ENCODE measurements at regions not wholly inside any gene's neighbourhood (a gene's known extent, or its start where the extent isn't known, plus 50 kb on each side); places are given as distances from the start of the nearest gene placed in this dataset.
"Not testable (repeated sequence)": the region's sequence is repeated elsewhere in the genome, so short reads cannot be mapped to it uniquely, and the experiment has no call there.

GRCh38 chr5:152107220-152107619, 182.6 kb upstream of the GLRA1 start:
- no peak for ATAC-seq
- Histone ChIP-seq H3K27me3 (no peaks in the 10 kb centered on the region), H3K27ac (no peak overlapping the region), H3K9me3 (peaks cover 0 to 1% (median 0%) of the 10 kb centered on the region in 3 donors), H3K36me3 (no peaks in the 10 kb centered on the region), H3K4me1 (no peaks in the 10 kb centered on the region), H3K4me3 (no peak overlapping the region)
- 15 to 48% methylated on average over 2 to 3 of the region's 3 CpGs for WGBS, 2 donors (ENCODE audit: low coverage in 1 of 2)
- TF ChIP-seq, protein P1, sequence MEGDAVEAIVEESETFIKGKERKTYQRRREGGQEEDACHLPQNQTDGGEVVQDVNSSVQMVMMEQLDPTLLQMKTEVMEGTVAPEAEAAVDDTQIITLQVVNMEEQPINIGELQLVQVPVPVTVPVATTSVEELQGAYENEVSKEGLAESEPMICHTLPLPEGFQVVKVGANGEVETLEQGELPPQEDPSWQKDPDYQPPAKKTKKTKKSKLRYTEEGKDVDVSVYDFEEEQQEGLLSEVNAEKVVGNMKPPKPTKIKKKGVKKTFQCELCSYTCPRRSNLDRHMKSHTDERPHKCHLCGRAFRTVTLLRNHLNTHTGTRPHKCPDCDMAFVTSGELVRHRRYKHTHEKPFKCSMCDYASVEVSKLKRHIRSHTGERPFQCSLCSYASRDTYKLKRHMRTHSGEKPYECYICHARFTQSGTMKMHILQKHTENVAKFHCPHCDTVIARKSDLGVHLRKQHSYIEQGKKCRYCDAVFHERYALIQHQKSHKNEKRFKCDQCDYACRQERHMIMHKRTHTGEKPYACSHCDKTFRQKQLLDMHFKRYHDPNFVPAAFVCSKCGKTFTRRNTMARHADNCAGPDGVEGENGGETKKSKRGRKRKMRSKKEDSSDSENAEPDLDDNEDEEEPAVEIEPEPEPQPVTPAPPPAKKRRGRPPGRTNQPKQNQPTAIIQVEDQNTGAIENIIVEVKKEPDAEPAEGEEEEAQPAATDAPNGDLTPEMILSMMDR (IDR thresholded peaks at IDR 0.05): no peak
- TF ChIP-seq POLR2A (IDR thresholded peaks at IDR 0.05) (no peak), EP300 (IDR thresholded peaks at IDR 0.05) (no peak), POLR2AphosphoS5 (IDR thresholded peaks at IDR 0.05) (no peak)

DNA sequence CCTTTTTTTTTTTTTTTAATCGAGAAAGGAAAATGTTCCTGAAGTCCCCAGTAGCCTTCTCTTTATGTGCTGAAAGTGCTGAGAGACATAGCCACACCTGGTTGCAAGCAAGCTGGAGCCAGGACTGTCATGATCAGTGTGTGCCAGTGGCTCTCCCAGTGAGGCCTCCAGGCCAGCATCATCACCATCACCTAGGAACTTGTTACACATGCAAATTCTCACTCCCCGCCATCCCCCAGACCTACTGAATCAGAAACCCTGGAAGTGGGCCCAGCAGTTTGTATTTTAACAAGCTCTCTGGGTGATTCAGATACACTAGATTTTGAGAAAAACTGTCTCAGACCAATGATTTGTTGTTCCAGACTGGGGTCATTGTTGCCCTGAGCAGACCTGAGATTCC, 181.9 kb upstream of the GLRA1 start:
- no peak for ATAC-seq
- Histone ChIP-seq H3K4me3 (no peak overlapping the region), H3K27ac (no peak overlapping the region), H3K9me3 (peaks cover 0 to 3% (median 0%) of the 10 kb centered on the region in 3 donors), H3K4me1 (no peaks in the 10 kb centered on the region), H3K36me3 (no peaks in the 10 kb centered on the region), H3K27me3 (no peaks in the 10 kb centered on the region)
- WGBS, 2 donors (ENCODE audit: low coverage in 1 of 2): 80 to 89% methylated on average over 1 to 2 of the region's 2 CpGs
- no peak for TF ChIP-seq POLR2AphosphoS5 (IDR thresholded peaks at IDR 0.05)
- TF ChIP-seq, protein P1 (IDR thresholded peaks at IDR 0.05): no peak
- no peak for TF ChIP-seq POLR2A (IDR thresholded peaks at IDR 0.05)
- TF ChIP-seq EP300 (IDR thresholded peaks at IDR 0.05): no peak

GRCh38 chr5:152105085-152105484, 180.4 kb upstream of the GLRA1 start:
- H3K9me3 ChIP-seq: peaks cover 0 to 3% (median 0%) of the 10 kb centered on the region in 3 donors
- H3K4me1 ChIP-seq: no peaks in the 10 kb centered on the region
- 79 to 84% methylated on average over 2 of the region's 2 CpGs for WGBS, 2 donors (ENCODE audit: low coverage in 1 of 2)
- no peak overlapping the region for H3K4me3 ChIP-seq
- no peak for TF ChIP-seq POLR2AphosphoS5 (IDR thresholded peaks at IDR 0.05)
- H3K27ac ChIP-seq: no peak overlapping the region
- H3K36me3 ChIP-seq: no peaks in the 10 kb centered on the region
- no peaks in the 10 kb centered on the region for H3K27me3 ChIP-seq
- ATAC-seq: no peak

DNA sequence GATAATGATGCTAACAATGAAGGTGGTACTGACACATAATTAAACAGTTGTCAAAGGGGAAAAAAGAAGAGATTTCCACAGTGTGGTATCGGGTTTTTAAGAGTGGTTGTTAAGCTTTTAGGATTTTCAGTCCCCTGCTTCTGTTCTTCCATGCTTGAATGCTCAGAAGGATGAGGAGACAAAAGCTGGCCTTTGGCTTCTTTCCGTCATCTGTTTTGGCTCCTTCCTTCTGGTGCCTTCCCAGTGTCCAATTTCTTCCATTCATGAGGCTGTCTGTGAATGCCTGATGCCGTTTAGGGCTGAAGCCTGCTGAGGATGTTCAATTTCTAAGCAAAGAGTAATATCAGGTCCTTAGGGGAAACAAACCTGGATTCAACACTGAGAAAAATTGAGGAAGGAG, 179.6 kb upstream of the GLRA1 start:
- ATAC-seq: no peak
- Histone ChIP-seq H3K9me3 (peaks cover 0 to 3% (median 0%) of the 10 kb centered on the region in 3 donors), H3K27me3 (no peaks in the 10 kb centered on the region), H3K4me3 (no peak overlapping the region), H3K27ac (no peak overlapping the region), H3K36me3 (no peaks in the 10 kb centered on the region), H3K4me1 (no peaks in the 10 kb centered on the region)
- WGBS, 2 donors (ENCODE audit: low coverage in 1 of 2): 13 to 24% methylated on average over 3 of the region's 3 CpGs
- no peak for TF ChIP-seq POLR2A (IDR thresholded peaks at IDR 0.05)
- no peak for TF ChIP-seq EP300 (IDR thresholded peaks at IDR 0.05)
- TF ChIP-seq POLR2AphosphoS5 (IDR thresholded peaks at IDR 0.05): no peak
- TF ChIP-seq, protein P1 (IDR thresholded peaks at IDR 0.05): no peak

- not testable (repeated sequence) for H3K4me3 ChIP-seq, ATAC-seq, H3K27me3 ChIP-seq, H3K36me3 ChIP-seq, H3K4me1 ChIP-seq, H3K9me3 ChIP-seq, H3K27ac ChIP-seq
- WGBS, 2 donors (ENCODE audit: low coverage in 1 of 2): 47% methylated on average over 1 of the region's 1 CpG; no CpG with 5 or more reads in 1 of the 2 donors
Measured at GRCh38 chr5:152102908-152103307, 178.3 kb upstream of the GLRA1 start.

DNA sequence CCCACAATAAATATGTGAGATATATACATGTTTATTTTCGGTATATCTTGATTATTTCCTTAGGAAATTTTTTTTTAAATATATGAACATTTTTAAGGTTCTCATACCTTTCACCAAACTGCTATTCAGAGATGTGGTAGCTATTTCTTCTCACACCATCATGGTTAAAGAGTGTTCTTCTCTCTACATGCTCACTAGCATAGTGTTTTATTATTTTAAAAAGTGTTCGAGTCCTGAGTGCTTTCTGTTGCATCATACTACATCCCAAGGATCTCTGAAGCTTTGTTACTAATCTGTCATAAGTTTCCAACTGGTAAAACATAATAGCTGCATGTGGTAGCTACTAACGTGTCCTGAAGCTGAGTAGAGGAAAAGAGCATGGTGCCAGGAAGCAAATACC, 177.4 kb upstream of the GLRA1 start:
- WGBS, 2 donors (ENCODE audit: low coverage in 1 of 2): 82 to 87% methylated on average over 3 of the region's 3 CpGs
- Histone ChIP-seq H3K27ac (no peak overlapping the region), H3K27me3 (no peaks in the 10 kb centered on the region), H3K9me3 (peaks cover 0 to 3% (median 0%) of the 10 kb centered on the region in 3 donors), H3K4me3 (no peak overlapping the region), H3K36me3 (no peaks in the 10 kb centered on the region), H3K4me1 (no peaks in the 10 kb centered on the region)
- TF ChIP-seq POLR2A (IDR thresholded peaks at IDR 0.05): no peak
- TF ChIP-seq EP300 (IDR thresholded peaks at IDR 0.05): no peak
- TF ChIP-seq POLR2AphosphoS5 (IDR thresholded peaks at IDR 0.05): no peak
- TF ChIP-seq, protein P1 (IDR thresholded peaks at IDR 0.05): no peak
- ATAC-seq: no peak

All from gastroesophageal sphincter (tissue), 4 donors.